ENCODE measurements at regions not wholly inside any gene's neighbourhood (a gene's known extent, or its start where the extent isn't known, plus 50 kb on each side); places are given as distances from the start of the nearest gene placed in this dataset.

DNA sequence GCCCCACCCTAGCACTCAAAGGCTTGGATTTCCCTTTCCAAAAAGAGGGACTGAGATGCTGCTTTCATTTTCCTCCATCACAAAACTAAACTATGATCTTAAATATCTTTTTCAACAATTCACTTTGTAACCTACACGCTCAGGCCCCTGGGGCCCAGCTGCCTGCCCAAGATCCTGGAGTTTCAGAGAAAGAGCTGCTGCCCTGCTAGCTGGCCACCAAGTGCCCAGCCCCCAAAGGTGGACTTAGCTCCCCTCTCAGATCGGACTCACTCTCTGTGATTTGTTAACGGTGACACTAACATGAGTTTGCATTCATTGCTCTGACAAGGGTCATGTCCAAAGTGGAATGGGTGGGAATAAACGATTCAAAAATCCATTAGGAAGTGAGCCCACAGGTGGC is 119.6 kb upstream of the SMAD3 start:
- TF ChIP-seq, protein P1, sequence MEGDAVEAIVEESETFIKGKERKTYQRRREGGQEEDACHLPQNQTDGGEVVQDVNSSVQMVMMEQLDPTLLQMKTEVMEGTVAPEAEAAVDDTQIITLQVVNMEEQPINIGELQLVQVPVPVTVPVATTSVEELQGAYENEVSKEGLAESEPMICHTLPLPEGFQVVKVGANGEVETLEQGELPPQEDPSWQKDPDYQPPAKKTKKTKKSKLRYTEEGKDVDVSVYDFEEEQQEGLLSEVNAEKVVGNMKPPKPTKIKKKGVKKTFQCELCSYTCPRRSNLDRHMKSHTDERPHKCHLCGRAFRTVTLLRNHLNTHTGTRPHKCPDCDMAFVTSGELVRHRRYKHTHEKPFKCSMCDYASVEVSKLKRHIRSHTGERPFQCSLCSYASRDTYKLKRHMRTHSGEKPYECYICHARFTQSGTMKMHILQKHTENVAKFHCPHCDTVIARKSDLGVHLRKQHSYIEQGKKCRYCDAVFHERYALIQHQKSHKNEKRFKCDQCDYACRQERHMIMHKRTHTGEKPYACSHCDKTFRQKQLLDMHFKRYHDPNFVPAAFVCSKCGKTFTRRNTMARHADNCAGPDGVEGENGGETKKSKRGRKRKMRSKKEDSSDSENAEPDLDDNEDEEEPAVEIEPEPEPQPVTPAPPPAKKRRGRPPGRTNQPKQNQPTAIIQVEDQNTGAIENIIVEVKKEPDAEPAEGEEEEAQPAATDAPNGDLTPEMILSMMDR (IDR thresholded peaks at IDR 0.05), result no peak
- TF ChIP-seq POLR2A (IDR thresholded peaks at IDR 0.05), result no peak
- TF ChIP-seq POLR2AphosphoS5 (IDR thresholded peaks at IDR 0.05), result no peak
- no peak for TF ChIP-seq EP300 (IDR thresholded peaks at IDR 0.05)

Data from upper lobe of left lung (tissue), 4 donors.